HuH-7.5 (cell line): ENCODE measurements at regions not wholly inside any gene's neighbourhood (a gene's known extent, or its start where the extent isn't known, plus 50 kb on each side); places are given as distances from the start of the nearest gene placed in this dataset.
A peak's percentile ranks its signal among the peaks of the same experiment; 100 is the strongest.

Source experiments
- DNase-seq: peaks from one replicate; pipeline ENCODE4 v3.0.0; 2011; ENCODE audit warnings: low spot score

DNA sequence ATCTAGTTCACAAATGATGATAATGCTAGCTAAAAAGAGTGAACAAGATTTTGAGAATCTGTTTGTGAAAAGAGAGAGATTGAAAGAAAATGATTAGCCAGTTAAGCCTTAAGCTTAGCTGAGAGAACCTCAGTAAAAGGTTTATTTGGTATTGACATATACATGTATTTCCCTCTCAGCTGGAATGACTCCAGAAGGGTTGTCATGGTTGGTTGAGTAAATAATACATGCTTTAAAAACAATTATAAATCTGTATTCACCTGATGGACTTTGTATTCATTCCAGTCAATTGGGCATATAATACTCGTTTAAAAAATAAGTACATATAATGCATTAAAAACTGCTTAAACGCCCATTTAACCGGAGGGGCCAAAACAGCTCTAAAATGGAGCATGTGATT, 181.4 kb downstream of the GRB14 start:
- no peak for DNase-seq

DNA sequence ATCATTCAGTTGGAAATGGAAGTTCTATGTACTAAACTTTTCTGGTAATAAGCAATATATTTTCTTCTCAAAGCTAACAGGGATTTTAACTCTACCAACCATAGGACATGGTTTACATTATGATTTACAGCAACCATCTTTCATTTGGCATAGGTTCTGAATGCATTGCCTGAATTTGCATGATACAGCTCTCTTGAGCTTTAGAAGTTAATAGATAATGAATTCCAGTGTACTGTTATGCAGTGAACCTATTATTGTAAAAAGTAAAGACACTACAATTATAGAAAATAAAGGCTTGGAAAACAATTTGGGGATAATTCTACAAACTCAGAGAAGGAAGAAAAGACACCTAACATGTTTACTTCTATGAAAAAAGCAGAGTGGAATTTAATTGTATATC, 182.0 kb downstream of the GRB14 start:
- no peak for DNase-seq

DNA sequence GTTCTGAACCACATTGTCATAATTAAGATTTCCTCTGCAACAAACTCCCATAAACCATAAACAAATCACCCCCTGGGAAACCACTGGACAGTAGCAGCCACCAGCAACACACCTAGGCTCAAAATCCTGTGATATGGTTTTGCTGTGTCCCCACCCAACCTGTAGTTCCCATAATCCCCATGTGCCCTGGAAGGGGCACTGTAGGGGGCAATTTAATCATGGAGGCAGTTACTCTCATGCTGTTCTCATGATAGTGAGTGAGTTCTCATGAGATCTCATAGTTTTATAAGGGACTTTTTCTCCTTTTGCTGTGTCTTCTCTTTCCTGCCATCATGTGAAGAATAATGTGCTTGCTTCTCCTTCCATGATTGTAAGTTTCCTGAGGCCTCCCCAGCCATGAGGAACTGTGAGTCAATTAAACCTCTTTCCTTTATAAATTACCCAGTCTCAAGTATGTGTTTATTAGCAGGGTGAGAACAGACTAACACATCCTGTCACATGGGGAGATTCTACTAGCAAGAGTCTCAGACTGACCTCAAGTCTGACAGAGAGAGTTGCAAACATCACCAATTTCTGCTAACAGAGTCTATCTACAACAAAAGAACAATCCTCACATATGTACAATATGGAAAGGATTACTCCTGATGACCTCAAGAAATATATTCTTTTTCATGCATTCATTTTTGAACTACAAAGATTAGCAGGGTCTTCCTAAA, 182.6 kb downstream of the GRB14 start:
- DNase-seq, result no peak

DNA sequence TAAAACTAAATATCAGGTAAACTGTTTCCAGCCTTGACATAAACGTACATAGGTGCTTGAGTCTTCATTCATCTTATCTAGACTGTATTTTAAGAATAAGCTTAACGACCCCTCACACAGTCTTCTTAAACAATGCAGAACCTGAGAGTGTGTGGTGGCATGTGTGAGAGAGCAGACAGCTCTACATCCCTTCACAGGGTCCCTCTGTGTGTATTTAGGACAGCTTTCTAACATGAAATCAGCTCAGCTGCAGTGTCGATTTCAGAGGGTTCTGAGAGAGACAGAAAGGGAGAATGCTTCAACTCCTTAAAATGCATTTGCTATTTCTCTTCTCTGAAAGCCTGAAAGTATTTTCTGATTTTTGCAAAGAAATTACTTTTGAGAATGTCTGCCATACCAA, 185.2 kb downstream of the GRB14 start:
- no peak for DNase-seq

DNA sequence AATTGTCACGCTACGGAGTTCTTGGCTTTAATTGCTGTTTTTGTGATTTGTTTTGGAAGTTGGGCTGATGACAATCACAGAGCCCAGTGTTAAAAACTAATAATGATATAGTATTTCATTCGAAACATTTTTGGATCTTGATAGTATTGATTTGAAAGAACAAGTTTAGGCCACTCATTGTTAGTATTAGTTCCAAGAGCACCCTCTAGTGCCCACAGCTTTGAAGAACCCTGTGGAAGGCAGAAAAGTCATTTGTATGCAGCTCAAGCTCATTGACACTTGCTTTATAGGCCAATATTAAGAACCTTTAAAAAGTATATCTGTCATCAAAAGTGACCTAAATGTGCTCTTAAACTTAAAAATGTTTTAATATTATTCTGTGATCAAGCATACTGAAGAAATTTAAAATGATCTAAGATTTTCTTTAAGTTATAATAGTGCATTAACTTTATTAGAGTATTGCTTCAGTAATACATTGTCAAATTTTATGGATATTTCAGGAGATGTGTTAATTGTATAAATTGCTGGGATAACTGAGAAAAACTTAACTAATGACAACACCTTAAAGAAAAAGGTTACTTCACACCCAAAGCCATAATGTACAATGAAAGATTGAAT, 191.0 kb downstream of the GRB14 start:
- peak; percentile 6 for DNase-seq

DNA sequence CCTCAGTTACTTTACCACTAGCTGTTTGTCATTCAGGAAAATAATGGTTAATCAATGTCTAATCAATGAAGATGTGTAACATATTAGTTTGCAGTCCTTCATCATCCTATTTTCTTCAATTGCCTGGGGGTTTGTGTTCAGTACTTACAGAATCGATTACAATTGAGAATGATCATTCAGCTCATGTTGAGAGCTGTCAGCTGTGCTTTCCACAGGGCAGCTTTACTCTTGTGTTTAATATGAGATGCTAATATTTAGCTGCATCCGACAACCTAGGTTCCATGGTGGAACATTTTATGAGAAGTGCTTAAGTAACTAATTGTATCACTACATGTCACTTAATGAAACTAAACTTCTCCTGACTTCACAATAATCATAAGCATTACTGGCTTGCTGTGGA, 191.9 kb downstream of the GRB14 start:
- no peak for DNase-seq

DNA sequence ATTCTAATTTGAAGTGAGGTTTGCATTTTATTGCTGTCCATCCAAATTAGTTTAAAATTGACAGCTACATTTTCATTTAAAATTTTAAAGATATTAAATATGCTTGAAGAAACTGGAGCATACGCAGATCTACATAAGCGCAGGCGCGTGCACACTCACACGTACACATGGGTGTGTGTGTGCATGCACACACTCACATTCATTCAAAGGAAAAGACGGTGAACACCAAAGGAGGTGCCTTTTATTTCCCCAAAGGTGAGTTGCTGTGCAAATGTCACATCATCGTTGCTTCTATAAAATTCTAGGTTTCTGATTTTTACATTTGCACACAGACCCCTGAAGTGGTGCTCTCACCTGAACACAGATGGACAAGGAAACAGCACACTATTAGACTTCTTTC, 194.2 kb downstream of the GRB14 start:
- no peak for DNase-seq

DNA sequence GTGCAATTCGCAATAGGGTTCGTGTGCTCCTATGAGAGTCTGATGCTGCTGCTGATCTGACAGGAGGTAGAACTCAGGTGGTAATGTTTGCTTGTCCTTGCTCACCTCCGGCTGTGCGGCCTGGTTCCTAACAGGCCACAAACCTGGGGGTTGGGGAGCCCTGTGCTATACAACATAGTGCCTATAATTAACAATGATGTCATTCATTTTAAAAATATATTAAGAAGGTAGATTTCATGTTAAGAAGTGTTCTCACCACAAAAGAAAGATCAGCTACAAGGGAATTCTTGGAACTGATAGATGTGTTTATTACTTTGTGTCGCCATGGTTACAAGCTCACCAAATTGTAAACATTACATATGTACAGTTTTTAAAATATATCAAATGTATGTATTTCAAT, 200.5 kb downstream of the GRB14 start:
- no peak for DNase-seq

DNA sequence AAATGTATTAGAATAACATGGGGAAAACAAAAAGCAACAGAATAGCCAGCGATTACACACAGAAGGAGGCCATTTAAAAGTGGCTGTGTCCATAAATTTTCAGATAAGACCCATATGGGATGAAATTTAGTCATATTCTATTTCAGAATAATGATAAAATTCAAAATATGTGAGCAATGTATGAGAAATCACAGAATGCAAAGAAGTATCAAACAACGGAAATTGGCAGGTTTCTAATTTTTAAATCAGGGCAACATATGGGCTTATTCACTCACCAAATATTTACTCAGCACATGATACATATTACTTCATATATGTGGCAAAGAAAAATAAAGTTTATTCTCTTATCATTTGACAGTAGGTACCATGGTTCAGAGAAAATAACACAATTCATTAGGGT, 208.5 kb downstream of the GRB14 start:
- DNase-seq, result no peak

DNA sequence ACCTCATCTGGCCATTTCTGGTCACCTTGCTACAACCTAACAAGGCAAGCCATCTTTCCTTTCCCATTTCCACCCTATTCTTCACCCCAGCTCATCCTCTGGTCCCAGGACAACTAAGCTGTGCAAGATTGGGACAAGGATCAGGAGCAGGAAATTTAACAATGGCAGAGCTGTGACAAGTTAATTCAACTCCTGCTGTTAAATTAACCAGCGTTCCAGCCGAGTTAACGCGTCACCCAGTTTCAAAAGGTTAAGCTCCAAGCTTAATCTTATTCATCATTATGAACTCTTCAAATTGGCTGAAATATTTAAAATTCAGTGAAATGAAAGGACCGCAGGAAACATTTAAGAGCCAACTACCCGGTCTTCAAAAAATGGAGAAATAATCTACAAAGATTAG, 231.9 kb downstream of the GRB14 start:
- no peak for DNase-seq

DNA sequence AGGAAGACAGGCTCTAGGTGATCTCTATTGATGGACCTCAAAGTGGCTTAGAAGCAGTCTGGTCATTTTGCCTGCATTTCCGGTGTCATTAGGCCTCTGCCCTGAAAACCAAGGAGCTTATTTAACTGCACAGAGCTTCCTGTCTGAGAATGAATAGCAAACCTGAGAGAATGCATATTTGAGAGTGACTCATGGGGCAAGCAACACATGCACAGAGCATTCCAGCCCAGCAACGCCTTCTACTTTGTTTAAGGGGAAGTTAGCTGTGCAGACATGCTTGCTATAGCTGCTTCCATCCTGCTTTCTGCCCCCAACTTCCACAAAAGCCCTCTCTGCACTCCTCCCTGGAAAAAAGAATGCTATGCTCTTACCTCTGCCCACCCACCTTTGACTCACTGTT, 232.8 kb downstream of the GRB14 start:
- DNase-seq, result no peak

DNA sequence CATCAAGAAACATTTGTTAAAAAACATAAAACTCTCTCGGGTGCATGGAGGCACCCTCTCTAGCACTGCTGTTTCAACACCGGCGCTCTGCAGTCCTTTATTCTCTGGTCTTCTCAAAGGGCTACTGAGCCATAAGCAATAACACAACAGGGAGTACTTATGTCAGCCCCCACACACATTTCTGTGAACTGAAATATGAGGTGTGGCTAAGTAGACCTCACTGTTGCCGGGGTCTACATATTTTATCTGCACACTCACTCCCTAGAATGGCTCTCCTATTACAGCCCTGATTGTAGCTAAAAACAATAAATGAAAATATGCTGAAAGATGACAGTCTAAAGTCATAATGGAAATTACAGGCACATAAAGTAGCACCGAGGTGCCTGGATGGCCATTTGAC, 235.1 kb downstream of the GRB14 start:
- no peak for DNase-seq

DNA sequence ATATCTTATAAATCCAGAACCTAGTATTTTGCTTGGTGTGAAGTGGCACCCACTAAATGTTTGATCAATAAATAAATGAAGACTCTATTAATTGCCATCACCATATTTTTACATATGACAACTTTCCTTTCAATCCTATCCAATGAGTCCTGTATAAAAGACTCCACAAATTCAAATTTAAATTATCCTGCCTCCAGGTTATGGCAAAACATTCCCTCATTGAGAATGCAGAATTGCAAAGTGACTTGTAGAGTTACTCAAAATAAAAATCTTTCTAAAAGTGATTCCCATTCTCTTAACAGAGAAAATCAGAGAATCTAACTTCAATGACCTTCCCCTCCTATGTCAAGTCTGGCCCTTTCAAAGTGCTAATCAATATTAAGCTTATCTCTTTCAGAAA, 236.8 kb downstream of the GRB14 start:
- DNase-seq, result no peak

DNA sequence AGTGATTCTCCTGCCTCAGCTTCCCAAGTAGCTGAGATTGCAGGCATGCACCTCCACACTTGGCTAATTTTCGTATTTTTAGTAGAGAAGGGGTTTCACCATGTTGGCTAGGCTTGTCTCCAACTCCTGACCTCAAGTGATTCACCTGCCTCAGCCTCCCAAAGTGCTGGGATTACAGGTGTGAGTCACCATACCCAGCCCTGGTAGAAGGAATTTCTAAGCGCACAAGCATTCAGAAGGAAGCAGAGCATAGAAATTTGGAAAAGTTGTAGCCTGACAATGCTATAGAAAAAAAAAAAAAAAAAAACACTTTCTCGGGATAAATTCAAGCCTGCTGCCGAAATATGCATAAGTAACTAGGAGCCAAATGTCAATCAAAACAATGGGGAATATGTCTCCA, 249.4 kb downstream of the GRB14 start:
- DNase-seq, result no peak

DNA sequence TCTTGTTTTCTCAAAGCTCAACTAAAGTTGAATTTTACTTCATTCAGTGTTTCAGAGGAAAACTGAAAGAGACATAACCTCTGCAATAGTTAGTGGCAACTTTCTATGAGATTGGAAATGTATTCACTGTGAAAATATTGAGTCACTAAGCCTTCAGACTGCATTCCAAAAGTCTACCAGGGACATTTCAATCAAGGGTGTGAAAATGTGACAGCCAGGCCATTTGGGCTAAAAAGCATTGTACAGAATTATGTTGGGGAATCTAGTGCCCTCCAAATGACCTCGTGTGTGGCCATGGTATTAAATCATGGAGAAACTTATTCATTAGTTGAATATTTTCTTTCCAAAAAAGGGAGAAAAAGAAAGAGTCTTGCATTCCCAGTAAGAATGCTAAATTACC, 251.9 kb downstream of the GRB14 start:
- no peak for DNase-seq

DNA sequence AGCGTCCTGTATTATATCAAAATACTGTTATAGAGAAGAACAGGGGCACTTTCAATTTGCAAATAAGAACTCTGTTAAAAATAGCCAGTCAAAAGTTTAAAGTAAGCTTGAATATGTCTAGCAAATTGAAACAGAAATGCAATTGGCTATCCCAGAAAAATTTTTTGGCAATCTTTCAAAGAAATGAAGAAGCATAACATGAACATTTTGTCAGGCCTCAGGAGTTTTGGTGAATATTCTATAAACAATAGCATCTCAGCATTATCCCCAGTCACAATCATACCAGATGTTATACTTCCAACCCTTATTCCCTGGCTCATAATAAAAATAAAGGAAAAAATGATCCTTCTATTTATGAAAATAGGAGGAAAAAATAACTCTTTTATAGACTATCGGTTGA, 252.4 kb downstream of the GRB14 start:
- no peak for DNase-seq

DNA sequence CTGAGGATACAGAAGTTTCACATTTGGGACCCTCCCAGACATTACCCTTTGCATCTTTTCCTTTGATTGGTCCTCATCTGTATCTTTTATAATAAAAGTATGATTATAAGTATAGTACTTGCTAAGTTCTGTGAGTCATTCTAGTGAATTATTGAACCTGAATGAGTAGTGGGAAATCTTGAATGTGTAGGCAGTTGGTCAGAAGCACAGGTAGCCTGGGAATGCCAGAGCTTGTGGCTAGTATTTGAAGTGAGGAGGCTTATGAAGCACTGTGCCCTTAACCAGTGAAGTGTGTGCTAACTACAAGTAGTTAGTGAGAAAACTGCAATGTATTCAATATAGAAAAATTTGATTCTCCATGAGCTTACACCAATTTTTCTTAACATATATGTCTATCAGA, 257.6 kb downstream of the GRB14 start:
- no peak for DNase-seq

DNA sequence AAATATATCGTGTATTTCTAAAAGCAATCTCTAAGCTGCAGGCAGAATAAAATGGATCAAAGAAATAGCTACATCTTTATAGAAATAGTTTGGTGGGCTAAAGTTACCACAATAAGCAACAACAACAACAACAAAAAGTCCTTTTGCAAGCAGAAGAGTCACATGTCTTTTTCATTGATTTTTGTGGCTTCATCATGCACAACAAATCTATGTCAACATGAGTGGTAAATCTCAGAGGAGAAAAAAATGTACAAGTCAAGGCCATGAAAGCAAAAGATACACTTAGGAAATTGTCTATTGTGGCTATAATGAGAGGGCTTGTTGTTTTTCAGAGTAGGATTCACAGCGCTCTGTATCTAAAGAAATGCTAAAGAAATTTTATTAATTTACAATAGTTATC, 269.7 kb downstream of the GRB14 start:
- no peak for DNase-seq

DNA sequence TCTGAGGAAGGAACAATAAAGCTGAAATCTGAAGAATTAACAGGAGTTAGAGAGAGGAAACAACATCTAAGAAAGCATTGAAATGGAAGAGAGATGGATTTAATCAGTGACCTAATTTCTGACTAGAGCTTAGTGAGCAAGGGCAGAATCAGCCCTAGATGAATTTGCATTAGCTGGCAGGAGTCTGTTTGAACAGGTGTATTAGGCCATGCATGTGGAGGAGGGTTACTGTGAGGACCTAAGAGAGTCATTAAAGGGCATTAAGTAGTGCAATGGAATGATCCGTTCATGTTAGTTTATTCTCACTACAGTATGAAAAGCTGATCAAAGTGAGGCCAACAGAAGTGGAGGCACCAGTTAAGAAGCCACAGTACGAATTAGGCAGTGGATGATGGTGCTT, 285.3 kb downstream of the GRB14 start:
- no peak for DNase-seq

DNA sequence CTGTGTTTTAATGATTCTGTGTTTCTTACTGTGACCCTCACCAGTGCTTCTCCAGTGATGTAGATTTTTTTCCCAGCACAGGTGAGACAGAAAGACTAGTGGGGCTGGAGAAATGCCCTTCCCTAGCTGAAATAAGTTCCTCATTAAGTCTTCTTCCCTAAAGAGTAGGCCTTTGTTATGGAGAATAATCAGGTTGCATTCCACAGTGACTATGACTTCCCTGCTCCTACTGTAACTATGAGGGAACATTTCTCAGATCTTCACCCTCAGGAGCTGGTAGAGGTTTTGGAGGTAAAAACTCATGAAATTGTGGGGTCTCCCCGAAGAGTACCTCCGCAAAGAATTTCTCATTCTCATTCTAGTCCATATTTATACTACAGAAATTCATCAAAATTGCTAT, 286.2 kb downstream of the GRB14 start:
- DNase-seq, result no peak

DNA sequence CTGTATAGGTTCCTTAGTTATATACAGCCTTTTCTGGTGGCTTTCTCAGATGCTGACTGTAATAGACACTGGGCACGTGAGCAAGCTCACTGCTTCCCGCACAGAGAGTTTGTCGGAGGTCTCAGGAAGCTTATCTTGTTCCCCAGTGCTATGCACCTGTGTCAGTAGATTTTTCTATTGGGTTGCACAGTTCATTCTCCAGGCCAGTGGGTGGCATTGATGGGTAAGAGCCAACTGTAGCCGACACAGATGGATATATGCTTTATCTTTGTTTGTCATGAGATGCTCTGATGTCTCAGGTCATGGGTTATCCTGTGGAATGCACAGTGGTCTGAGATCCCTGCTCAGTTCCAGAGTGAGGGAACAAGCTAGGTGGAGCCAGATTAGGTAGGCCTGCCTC, 293.0 kb downstream of the GRB14 start:
- no peak for DNase-seq

DNA sequence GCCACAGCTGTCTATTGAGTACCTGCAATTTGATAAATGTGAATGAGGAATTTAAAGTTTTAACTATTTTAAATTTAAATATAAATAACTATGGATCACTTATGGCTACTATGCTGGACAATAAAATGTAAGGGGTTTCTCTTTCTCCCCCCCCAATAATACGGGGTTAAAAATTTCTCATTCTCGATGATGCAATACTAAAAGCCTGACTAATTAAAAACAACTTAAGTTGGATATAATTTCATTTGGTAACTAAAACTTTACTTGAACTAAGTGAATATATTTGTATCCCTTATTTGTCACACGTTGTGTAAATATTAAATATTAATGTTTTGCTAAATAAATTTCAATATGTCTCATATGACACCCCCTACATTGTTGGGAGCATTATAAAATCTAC, 297.3 kb downstream of the GRB14 start:
- DNase-seq, result no peak

DNA sequence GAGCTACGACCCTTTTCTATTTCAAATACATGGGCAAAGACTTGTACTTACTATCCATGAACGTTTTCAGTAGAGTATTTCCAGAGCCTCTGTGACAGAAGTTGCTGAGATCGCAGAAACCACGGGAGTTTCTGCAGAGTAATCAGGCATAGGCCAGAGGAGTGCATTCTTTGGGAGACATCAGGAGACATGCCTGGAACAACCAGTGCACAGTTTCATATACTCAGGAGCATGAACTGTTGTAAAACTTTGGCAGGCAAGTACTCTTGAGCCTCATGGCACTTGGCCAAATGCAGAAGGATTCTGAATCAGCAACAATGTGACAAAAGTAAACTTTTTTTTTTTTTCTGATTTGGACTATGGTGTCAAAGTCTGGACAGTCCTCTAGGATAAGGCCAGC, 307.1 kb downstream of the GRB14 start:
- DNase-seq, result no peak

DNA sequence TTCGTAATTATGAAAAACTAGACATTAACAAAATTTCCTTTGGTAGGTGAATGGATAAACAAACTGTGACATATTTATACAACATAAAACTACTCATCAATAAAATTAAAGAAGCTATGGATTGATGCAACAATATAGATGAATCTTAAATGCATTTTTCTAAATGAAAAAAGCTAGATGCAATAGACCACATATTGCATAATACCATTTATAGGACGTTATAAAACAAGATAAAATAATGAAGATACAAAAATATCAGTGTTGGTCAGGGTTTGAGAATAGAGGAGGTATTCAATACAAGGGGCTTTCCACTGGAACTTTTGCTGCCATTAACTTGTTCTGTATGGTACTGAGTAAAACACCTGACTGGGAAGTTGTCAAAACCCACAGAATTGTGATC, 314.4 kb downstream of the GRB14 start:
- no peak for DNase-seq
